Iris pigment epithelial cell (primary cell): ENCODE measurements at regions not wholly inside any gene's neighbourhood (a gene's known extent, or its start where the extent isn't known, plus 50 kb on each side); places are given as distances from the start of the nearest gene placed in this dataset.
"Not testable (repeated sequence)": the region's sequence is repeated elsewhere in the genome, so short reads cannot be mapped to it uniquely, and the experiment has no call there.

Experiments
- DNase-seq: peaks from one replicate; pipeline ENCODE4 v3.0.0-alpha.2; 2011; ENCODE audit warnings: low read depth

DNA sequence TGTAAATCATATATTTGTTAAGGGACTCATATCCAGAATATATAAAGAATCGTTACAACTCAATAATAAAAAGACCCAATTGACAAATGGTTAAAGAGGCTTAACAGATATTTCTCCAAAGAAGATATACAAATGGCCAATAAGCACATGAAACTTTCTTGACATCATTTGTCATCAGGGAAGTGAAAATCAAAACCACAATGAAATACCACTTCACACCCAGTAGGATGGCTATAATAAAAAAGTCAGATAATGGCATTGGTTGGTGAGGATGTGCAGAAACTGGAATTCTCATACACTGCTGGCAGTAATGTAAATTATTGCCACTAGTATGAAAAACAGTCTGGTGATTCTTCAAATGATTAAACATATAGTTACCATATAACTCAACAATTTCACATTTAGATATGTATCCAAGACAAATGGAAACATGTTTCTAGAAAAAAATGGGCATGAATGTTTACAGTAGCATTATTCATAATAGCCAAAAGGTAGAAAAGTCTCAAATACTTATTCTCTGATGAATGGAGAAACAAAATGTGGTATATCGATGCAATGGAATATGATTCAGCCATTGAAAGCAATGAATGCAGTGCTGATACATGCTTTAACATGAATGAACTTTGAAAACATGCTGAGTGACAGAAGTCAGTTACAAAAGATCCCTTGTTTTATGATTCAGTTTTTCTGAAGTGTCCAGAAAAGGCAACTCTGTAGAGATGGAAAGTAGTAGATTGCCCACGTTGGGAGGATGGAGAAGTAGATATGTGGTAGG, 304.6 kb upstream of the ZEB2 start:
- no peak for DNase-seq

DNA sequence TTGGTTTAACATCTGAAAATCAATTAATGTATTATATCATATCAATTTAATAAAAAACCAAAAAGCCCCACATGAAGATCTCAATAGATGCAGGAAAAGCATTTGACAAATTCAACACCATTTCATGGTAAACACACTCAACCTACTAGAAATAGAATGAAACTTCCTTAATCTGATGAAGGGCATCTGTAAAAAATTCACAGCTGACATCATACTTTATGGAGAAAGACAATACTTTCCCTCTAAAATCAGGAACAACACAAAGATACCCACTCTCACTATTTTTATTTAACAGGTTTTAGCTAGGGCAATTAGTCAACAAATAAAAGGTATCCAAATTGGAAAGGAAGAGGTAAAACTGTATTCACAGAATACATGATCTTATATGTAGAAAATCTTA, 303.0 kb upstream of the ZEB2 start:
- DNase-seq: no peak

DNA sequence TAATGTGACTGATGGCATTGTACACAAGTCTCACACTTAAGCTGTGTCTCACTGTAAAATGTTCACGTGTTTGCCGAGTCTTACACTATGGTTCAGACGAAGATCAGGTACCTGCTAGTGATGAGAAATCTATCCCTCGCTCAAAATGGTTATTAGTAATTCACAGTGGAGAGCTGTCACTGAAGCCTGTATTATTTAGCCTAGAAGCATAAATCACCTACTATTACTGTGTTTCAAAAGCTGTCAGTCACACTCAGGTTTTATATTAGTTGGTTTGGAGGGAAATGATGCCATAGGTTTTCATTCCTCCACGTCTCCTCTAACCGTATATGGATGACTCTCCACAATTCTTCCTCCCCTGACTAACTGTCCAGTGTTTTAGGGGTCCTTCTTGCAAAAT, 292.4 kb upstream of the ZEB2 start:
- DNase-seq: no peak

DNA sequence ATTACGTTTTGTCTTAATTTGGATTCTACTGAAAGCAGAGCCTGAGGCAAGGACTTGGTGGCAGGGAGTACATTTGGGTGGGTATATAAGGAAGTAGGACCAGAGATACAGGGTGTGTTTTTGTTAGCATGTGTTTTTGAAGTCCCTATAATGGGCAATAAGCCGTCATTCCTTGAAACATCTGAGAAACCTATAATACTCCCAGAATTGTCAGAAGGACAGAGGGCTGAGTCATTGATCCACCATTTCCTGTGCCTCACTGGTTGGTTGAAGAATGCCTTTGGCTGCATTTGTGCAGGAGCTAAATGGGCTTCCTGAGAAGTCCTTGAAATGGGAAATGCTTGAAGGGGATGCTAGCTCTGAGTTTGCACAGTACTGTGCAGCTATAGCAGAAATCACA, 281.8 kb upstream of the ZEB2 start:
- peak; percentile 86 for DNase-seq

DNA sequence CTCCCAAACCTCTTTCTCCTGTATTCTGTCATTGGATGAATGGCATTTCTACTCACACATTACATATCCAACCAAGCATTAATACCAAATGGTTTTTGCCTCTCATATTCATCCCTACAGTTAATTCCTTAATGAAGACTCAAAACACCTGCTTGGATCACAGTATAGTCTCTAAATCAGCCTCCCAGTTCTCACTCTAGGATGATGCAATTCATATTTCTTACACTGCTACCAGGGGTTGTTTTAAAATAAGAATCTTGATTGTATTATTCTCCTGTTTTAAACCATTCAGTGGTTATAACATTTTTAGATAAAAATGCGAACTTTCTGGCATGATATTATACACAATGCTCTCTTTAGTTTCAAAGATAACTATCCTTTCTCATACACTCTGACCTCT, 281.4 kb upstream of the ZEB2 start:
- DNase-seq: peak; percentile 21

DNA sequence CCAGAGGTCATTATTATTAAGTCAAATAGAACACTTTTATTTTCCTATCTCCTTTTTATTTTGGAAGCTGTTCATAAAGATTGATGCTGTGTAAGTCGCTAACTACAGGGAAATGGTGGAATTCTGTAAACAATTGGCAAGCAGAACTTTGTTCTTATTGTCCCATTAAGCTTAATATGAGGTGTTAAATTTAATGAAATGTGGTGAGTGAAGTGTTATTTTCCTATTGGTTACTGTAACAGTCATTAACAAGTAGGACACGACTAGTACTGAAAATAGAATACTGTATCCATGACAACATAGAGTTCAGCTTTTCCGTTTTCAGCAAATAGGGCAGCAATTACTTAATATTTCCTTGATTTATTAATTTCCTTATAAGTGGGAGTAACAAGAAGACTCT, 279.1 kb upstream of the ZEB2 start:
- DNase-seq: no peak

DNA sequence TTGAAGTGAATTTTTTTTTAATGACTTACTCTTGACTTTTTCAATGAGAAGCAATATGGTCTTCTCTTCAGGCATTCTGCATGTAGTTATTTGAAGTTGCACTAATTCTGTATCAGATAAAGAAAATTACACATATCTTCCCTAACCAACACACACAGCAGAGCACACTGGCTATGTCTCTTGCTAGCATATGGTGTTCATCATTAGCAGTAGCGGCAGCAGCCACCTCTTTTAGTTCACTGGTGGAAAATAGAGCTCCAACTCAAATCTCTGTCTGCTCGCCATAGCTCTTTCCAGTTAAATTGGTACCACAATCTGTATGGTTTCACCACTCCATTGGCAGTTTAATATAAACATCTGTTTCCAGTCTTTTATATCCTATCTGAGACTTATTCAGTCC, 278.1 kb upstream of the ZEB2 start:
- DNase-seq: no peak

DNA sequence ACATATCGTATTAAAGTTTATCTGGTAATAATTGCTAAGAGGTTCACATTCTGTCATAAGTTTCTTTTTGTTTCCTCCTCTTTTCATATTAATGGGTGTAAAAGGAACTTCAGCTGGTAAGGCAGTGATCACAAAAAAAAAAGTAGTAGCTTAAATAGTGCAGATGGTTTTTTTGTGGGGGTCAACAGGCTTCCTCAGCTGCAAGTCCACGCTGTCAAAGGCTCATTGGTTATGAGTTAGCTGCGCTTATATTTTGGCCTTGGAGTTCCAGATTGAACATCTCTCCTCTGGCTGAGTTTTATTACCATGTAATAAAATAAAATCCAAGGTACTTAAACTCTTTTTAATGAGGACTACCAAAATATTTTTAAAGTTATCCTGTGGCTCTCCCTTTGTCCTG, 277.0 kb upstream of the ZEB2 start:
- no peak for DNase-seq

DNA sequence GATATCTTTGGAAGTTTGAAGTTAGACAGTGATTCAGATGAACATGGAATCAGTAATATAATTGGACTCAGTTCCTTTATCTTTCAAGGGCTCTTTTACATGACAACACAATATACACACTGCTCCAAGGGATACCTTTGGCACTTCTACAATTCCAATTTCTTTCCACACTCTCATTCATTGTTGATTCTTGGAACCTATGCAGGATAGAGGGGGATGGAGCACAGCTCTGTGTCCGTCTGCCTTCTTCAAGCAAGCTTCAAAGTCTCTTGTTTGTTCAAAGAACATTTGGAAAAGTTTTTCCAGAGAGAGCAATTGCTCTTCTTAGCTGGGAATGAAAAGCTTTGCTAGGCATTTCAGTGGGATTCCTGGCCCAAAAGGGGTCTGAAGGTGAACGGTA, 276.2 kb upstream of the ZEB2 start:
- no peak for DNase-seq

DNA sequence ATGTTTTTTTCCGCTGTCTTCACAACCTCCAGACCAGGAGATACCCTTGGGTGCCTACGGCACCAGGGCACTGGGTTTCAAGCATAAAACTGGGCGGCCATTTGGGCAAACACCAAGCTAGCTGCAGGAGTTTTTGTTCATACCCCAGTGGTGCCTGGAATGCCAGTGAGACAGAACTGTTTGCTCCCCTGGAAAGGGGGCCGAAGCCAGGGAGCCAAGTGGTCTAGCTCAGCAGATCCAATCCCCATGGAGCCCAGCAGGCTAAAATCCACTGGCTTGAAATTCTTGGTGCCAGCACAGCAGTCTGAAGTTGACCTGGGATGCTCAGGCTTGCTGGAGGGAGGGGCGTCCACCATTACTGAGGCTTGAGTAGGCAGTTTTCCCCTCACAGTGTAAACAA, 265.3 kb upstream of the ZEB2 start:
- no peak for DNase-seq

DNA sequence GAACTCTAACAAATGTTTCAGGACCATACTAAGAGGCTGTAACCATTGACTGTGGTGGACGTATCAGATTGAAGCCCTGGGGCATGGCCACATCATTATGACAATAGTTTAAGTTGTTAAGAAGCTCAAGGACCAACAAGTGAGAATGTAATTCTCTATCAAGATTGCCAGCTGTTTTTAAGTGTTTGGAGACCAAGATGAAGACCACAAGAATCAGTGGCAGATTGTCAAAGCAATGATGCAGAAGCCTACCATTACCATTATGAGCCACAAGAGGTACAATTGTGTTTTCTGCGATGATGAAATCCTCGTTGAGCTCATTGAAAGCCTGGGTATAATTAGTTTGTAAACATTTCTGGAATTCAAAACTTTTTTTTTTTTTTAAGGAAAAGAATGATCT, 261.1 kb upstream of the ZEB2 start:
- no peak for DNase-seq

DNA sequence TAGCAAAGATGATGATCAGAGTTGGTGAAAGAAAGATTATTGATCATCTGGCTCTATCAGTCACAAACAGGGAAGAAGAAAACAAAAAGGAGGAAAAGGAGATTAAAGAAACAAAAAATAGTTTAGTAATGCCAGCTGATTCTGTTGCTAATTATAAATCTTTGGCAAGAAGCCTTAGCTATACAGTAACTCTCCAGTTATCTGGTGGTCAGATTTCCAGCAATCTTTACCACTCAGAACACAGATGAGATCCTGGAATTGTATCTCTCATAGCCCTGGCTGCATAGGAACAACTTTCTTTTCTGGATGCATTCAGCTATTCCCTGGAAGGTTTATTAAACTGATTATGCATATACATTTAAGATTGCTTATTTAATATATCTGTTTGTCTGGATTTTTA, 256.8 kb upstream of the ZEB2 start:
- peak; percentile 12 for DNase-seq

DNA sequence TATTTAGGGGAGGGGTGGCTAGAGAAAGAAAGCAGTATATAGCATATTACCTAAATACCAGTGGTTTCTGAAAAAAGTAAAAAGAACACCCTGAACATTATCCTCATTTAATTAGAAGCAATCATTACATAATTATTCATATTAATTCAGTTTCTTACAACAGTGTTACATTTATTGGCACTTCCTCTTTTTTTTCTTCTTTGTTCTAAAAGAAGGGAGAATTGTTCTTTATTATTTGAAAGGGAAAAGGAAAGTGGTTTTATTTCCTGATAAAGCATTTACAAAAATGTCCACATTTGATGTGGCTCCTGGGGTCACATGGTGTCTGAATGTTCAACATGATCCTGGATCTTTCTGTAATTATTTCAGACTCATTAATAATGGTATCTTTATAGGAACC, 254.9 kb upstream of the ZEB2 start:
- DNase-seq: no peak

DNA sequence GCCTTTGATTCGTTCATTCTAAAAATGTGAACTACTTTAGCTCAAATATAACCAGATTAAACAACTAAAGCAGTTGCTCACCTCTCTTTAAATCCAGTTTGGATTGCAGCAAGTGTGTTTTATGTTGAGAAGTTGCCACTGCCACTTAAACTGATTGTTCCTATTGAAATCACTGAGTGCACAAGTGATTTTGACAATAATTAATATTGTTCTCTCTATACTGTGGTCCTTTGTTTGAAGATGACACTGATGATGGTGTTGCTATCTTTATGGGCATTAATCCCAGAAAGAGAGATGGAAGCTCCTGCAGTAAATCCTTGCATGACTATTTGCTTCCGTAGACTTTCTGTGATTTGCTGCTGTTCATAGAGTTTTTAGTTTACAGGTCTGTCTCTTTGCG, 251.4 kb upstream of the ZEB2 start:
- no peak for DNase-seq

DNA sequence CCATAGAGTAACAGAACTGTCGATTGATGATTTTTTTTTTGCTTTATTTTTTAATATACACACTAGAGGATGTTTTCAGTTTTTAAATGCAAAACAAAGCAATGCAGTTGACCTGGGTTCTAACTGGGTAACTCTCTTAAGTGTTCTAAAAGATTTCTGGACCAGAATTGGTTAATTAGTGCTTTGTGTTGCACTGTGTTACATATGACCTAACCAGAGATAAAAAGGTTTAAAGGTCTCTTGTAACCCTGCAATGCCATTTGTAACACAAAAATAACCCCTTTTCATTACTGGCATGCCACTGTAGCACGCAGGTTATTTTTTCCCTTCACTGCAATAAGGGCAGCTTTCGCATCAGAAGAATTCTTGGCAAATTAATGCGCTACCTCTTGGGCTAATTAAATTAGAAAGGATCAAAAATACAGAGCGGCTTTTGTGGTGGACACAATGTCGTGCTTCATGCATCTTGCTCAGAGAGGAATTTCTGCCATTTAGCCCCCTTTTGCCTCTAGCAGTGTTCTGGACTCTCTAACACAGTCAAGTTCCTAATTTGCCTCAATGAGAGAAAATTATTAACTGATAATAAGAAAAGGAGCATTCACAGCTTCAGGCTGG, 250.8 kb upstream of the ZEB2 start:
- no peak for DNase-seq

DNA sequence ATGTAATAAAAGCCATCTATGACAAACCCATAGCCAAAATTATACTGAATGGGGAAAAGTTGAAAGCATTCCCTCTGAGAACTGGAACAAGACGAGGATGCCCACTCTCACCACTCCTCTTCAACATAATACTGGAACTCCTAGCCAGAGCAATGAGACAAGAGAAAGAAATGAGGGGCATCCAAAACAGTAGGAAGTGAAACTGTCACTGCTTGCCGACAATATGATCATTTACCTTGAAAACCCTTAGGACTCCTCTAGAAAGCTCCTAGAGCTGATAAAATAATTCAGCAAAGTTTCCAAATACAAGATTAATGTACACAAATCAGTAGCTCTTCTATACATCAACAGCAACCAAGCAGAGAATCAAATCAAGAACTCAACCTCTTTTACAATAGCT, 241.0 kb upstream of the ZEB2 start:
- DNase-seq: not testable (repeated sequence)

DNA sequence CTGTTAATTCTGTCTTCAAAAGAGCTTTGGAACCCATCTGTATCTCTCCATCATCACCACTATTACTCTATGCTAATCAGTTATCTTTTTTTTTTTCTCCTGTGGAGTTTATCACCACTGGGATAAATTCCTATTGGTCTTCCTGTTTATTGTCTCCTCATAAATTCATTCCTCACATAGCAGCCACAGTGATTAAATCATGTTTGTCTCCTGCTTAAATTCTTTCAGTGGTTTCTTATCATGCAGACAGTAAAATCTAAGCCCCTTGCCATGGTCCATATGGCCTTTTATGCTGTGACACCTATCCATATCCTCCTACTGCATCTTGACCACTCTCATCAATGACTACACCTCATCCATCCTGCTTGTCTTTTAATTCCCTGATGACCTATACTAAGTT, 239.8 kb upstream of the ZEB2 start:
- no peak for DNase-seq

DNA sequence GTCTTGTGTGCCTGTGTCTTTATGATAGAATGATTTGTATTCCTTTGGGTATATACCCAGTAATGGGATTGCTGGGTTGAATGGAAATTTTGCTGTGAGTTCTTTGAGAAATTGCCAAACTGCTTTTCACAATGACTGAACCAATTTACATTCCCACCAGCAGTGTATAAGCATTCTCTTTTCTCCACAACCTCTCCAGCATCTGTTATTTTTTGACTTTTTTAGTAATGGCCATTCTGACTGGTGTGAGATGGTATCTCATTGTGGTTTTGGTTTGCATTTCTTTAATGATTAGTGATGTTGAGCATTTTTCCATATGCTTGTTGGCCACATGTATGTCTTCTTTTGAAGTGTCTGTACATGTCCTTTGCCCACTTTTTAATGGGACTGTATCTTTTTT, 238.3 kb upstream of the ZEB2 start:
- DNase-seq: peak; percentile 5

DNA sequence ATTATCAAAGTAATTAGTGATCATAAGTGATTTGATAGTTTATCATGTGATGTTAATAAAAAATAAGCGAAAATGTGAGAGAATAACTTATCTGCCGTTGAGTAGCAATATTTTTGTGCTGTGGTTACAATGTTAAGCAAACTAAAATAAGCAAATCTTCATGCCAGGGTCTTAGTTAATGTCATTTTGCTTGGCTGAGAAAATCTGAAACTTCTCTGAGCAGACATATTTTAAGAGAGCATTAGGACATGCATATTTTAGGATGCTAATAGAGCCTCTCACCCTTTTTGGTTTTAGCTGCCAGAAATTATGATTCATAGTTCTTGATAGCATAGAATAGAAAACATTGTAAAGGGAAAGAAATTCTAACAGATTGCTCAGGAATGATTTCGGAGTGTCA, 233.5 kb upstream of the ZEB2 start:
- DNase-seq: peak; percentile 8

DNA sequence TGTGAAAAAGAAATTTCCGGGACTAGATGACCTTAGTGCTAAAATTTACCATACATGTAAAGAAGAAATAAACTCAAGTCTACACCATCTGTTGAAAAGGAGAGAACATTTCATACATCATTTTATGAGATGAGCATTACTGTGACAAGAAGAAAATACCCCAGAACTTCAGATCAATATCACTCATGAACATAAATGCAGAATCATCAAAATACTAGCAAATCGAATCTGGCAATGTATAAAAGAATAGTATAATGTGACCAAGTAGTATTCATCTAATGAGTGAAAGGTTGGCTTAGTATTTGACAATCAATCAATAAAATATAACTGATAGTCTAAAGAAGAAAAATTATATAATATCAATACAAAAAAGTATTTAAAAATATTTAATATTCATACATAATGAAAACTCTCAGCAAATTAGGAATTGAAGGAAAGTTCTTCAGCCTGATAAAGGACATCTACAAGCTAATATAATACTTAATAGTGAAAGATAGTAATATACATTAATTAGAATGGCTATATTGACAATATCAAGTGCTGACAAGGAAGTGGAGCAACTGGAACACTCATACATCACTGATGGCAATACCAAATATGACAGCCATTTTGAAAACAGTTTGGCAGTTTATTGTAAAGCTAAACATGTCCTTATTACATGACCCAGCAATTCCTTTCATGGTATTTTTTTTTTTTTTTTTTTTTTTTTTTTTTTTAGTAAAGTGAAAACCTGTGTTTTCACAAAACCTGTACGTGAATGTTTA, 231.4 kb upstream of the ZEB2 start:
- DNase-seq: no peak

DNA sequence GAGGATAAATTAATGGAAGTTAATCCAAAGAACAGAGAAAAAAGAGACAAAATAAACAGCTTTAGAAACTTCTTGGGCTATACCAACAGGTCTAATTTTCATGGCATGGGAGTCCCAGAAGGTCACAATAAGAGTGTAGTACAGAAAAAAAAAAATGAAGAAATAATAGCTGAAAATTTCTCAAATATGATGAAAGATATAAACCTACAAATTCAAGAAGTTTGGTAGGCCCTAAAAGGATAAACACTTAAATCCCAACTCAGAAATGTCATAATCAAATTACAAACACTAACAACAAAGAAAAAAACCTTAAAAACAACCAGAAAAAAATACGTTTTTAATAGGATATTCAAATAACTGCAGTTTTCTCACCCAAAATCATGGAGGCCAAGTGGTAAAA, 229.3 kb upstream of the ZEB2 start:
- DNase-seq: no peak

DNA sequence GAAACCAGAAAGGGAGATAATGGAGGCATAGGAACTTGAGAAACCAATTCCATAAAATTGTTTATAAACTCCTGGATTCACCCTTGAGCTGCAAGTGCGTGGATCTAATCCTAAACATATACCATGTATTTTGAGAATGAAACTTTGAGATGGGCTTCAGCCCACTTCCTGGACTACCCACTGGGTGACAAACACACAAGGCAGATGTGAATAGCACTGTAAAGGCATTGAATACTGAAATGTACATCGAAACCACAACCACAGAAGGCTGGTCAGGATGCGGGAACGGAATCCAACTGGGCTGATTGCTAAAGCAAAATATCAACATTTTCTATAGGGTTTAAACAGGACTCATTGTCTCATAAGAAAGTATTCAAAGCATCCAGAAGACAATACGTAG, 228.5 kb upstream of the ZEB2 start:
- DNase-seq: no peak

DNA sequence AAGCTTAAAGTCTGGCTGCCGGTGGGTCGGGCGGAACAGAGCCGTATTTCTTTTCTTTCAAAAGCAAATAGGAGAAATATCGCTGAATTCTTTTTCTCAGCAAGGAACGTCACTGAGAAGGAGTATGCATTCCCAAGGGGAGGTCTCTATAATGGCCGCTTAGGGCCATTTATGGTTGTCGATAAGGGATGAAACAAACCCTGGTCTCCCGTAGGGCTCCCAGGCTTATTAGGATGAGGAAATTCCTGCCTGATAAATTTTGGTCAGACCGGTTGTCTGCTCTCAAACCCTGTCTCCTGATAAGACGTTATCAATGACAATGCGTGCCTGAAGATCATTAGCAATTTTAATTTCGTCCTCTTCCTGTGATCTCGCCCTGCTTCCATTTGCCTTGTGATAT, 227.7 kb upstream of the ZEB2 start:
- no peak for DNase-seq
